Activated CD4-positive, alpha-beta T cell treated with anti-CD3 and anti-CD28 coated beads for 36 hours (primary cell): ENCODE measurements at regions not wholly inside any gene's neighbourhood (a gene's known extent, or its start where the extent isn't known, plus 50 kb on each side); places are given as distances from the start of the nearest gene placed in this dataset.
"Not testable (repeated sequence)": the region's sequence is repeated elsewhere in the genome, so short reads cannot be mapped to it uniquely, and the experiment has no call there.

Experiments used
- ATAC-seq: fragments of 200-7000 bp; cut with Tn5 transposase; one replicate; pipeline ENCODE4 v1.10.0; 2021; ENCODE audit warnings: mild to moderate bottlenecking, moderate library complexity
- CTCF ChIA-PET: fragments of 350-600 bp; sonication (Branson Sonifier 250); formaldehyde crosslinking; loops from one replicate; lab custom pipeline; 2021; ENCODE audit warnings: antibody characterized with exemption; lab: Charles Lee
- POLR2A ChIA-PET: fragments of 350-600 bp; sonication (Branson Sonifier 250); formaldehyde crosslinking; loops from one replicate; lab custom pipeline; 2021; ENCODE audit warnings: antibody characterized with exemption, inconsistent platforms; lab: Charles Lee
- DNase-seq: peaks from one replicate; pipeline ENCODE4 v3.0.0-alpha.2; 2020
- H3K27ac Mint-ChIP-seq: one replicate; pipeline ENCODE4 v1.8.0; 2021; ENCODE audit warnings: mixed read lengths
- H3K27me3 Mint-ChIP-seq: one replicate; pipeline ENCODE4 v1.8.0; 2021; ENCODE audit warnings: mixed read lengths
- H3K36me3 Mint-ChIP-seq: one replicate; pipeline ENCODE4 v1.8.0; 2021; ENCODE audit warnings: low read depth, mixed read lengths
- H3K4me1 Mint-ChIP-seq: one replicate; pipeline ENCODE4 v1.8.0; 2021; ENCODE audit warnings: mixed read lengths
- H3K4me3 Mint-ChIP-seq: one replicate; pipeline ENCODE4 v1.8.0; 2021; ENCODE audit warnings: mild to moderate bottlenecking, moderate library complexity, mixed read lengths
- H3K9me3 Mint-ChIP-seq: one replicate; pipeline ENCODE4 v1.8.0; 2021; ENCODE audit warnings: low read depth, mixed read lengths
- intact Hi-C, 2 experiments: fragments of 100-400 bp; cut with DNase I in 1 of 2; cut with micrococcal nuclease in 1 of 2; formaldehyde crosslinking; loops; one replicate each; pipeline versions ENCODE4 v1.14.2 to v1.15.1; 2022 to 2024; cut with DNase I, micrococcal nuclease

- no peak for DNase-seq
- Mint-ChIP-seq H3K27ac (peak overlapping the region; percentile 42), H3K4me1 (peaks cover 53% of the 10 kb centered on the region), H3K9me3 (no peaks in the 10 kb centered on the region), H3K36me3 (no peaks in the 10 kb centered on the region), H3K27me3 (peaks cover 14% of the 10 kb centered on the region), H3K4me3 (peak overlapping the region; percentile 13)
- POLR2A ChIA-PET: no interaction called here
- ATAC-seq: peak; percentile 13
- intact Hi-C loops: loop anchor here in 1 of 2 experiments (1.0 kb wide), 1 partner anchor 22 kb away; no protein-coding TSS in a partner anchor
- CTCF ChIA-PET: interaction anchor here (1.1 kb wide), 1 partner anchor 9 kb away, joined by 3 read pairs; no protein-coding TSS in a partner anchor
Observed at GRCh38 chr6:137676888-137677287, 182.7 kb upstream of the OLIG3 start.

DNA sequence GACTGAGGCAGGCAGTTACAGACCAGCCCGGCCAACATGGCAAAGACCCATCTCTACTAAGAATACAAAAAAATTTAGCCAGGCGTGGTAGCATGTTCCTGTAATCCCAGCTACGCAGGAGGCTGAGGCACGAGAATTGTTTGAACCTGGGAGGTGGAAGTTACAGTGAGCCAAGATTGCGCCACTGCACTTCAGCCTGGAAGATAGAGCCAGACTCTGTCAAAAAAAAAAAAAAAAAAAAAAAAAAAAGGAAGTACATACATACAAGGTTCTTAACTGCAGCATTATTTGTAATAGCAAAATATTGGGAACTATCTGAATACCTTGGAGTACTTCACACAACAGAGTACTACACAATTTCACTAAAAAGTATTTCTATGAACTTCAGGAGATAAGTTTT is 183.5 kb upstream of the OLIG3 start:
- Mint-ChIP-seq H3K27me3 (peaks cover 12% of the 10 kb centered on the region), H3K9me3 (peaks cover 2% of the 10 kb centered on the region), H3K4me3 (no peak overlapping the region), H3K27ac (peak overlapping the region; percentile 49), H3K36me3 (no peaks in the 10 kb centered on the region), H3K4me1 (peaks cover 55% of the 10 kb centered on the region)
- ChIA-PET POLR2A (no interaction called here), CTCF (interaction anchor here (0.7 to 1.5 kb wide), 2 partner anchors 21 to 205 kb away, joined by 3 to 9 read pairs; no protein-coding TSS in a partner anchor)
- ATAC-seq: no peak
- intact Hi-C loops: loop anchor here (1.0 kb wide), 4 partner anchors 20 to 227 kb away; no protein-coding TSS in a partner anchor
- DNase-seq: no peak

- ATAC-seq (peak; percentile 77), DNase-seq (peak; percentile 56)
- H3K27ac Mint-ChIP-seq: peak overlapping the region; percentile 83
- peak overlapping the region; percentile 1 for H3K4me3 Mint-ChIP-seq
- intact Hi-C loops: loop anchor here (1.0 kb wide), 4 partner anchors 21 to 226 kb away; no protein-coding TSS in a partner anchor
- H3K36me3 Mint-ChIP-seq: no peaks in the 10 kb centered on the region
- H3K4me1 Mint-ChIP-seq: peaks cover 54% of the 10 kb centered on the region
- ChIA-PET CTCF (interaction anchor here (1.5 kb wide), 1 partner anchor 20 kb away, joined by 9 read pairs; no protein-coding TSS in a partner anchor), POLR2A (interaction anchor here (0.5 to 1.0 kb wide), 3 partner anchors 12 to 21 kb away, joined by 3 to 5 read pairs (median 3); no protein-coding TSS in a partner anchor)
- H3K27me3 Mint-ChIP-seq: peaks cover 10% of the 10 kb centered on the region
- peaks cover 2% of the 10 kb centered on the region for H3K9me3 Mint-ChIP-seq
Observed at GRCh38 chr6:137678451-137678850, 184.3 kb upstream of the OLIG3 start.

GRCh38 chr6:137680705-137681346 is 186.2 kb upstream of the TNFAIP3 start:
- POLR2A ChIA-PET: interaction anchor here (1.0 to 1.9 kb wide), 5 partner anchors 18 to 190 kb away, joined by 3 to 12 read pairs (median 5); no protein-coding TSS in a partner anchor
- Mint-ChIP-seq H3K36me3 (no peaks in the 10 kb centered on the region), H3K4me1 (peaks cover 53% of the 10 kb centered on the region), H3K9me3 (peaks cover 2% of the 10 kb centered on the region), H3K27ac (peak overlapping the region; percentile 67), H3K4me3 (peak overlapping the region; percentile 2), H3K27me3 (peaks cover 12% of the 10 kb centered on the region)
- intact Hi-C loops: loop anchor here (1.0 kb wide), 5 partner anchors 18 to 297 kb away; partner anchors contain the start of gene TNFAIP3 (in 1 of the 2)
- CTCF ChIA-PET: interaction anchor here (0.6 to 2.2 kb wide), 12 partner anchors 12 to 849 kb away, joined by 3 to 22 read pairs (median 4); no protein-coding TSS in a partner anchor
- ATAC-seq (peak; percentile 62), DNase-seq (no peak)

GRCh38 chr6:137681445-137682009 is 185.5 kb upstream of the TNFAIP3 start:
- POLR2A ChIA-PET: interaction anchor here (0.5 to 1.9 kb wide), 6 partner anchors 18 to 1092 kb away, joined by 3 to 12 read pairs (median 4); partner anchors contain the start of gene CCDC28A
- CTCF ChIA-PET: interaction anchor here (0.6 to 2.2 kb wide), 12 partner anchors 11 to 326 kb away, joined by 3 to 22 read pairs (median 4); no protein-coding TSS in a partner anchor
- H3K27ac Mint-ChIP-seq: peak overlapping the region; percentile 21
- H3K9me3 Mint-ChIP-seq: peaks cover 2% of the 10 kb centered on the region
- H3K4me1 Mint-ChIP-seq: peaks cover 54% of the 10 kb centered on the region
- ATAC-seq (no peak), DNase-seq (no peak)
- intact Hi-C loops: loop anchor here (1.0 kb wide), 5 partner anchors 18 to 297 kb away; partner anchors contain the start of gene TNFAIP3 (in 1 of the 2)
- no peak overlapping the region for H3K4me3 Mint-ChIP-seq
- H3K27me3 Mint-ChIP-seq: peaks cover 12% of the 10 kb centered on the region
- no peaks in the 10 kb centered on the region for H3K36me3 Mint-ChIP-seq

- H3K27ac Mint-ChIP-seq, POLR2A ChIA-PET: not testable (repeated sequence)
Observed at GRCh38 chr6:137682658-137683057, 184.4 kb upstream of the TNFAIP3 start.

GRCh38 chr6:137683916-137684315 is 183.1 kb upstream of the TNFAIP3 start:
- no peaks in the 10 kb centered on the region for H3K36me3 Mint-ChIP-seq
- CTCF ChIA-PET: interaction anchor here (5.7 kb wide), 1 partner anchor 14 kb away, joined by 35 read pairs; no protein-coding TSS in a partner anchor
- peaks cover 2% of the 10 kb centered on the region for H3K9me3 Mint-ChIP-seq
- POLR2A ChIA-PET: no interaction called here
- no peak overlapping the region for H3K4me3 Mint-ChIP-seq
- ATAC-seq (no peak), DNase-seq (no peak)
- peaks cover 12% of the 10 kb centered on the region for H3K27me3 Mint-ChIP-seq
- intact Hi-C loops: no loop called here
- H3K27ac Mint-ChIP-seq: no peak overlapping the region
- H3K4me1 Mint-ChIP-seq: peaks cover 39% of the 10 kb centered on the region

More at GRCh38 chr6:137682658-137683057, 184.4 kb upstream of the TNFAIP3 start:
- intact Hi-C loops, H3K9me3 Mint-ChIP-seq, ATAC-seq, H3K36me3 Mint-ChIP-seq, DNase-seq, H3K4me3 Mint-ChIP-seq: not testable (repeated sequence)
- CTCF ChIA-PET: interaction anchor here (1.1 to 2.2 kb wide), 3 partner anchors 13 to 17 kb away, joined by 3 to 22 read pairs (median 4); no protein-coding TSS in a partner anchor
- peaks cover 12% of the 10 kb centered on the region for H3K27me3 Mint-ChIP-seq
- peaks cover 45% of the 10 kb centered on the region for H3K4me1 Mint-ChIP-seq

GRCh38 chr6:137685798-137686375 is 181.2 kb upstream of the TNFAIP3 start:
- Mint-ChIP-seq H3K27me3 (peaks cover 9% of the 10 kb centered on the region), H3K4me1 (peaks cover 25% of the 10 kb centered on the region), H3K4me3 (no peak overlapping the region), H3K36me3 (no peaks in the 10 kb centered on the region), H3K9me3 (peaks cover 2% of the 10 kb centered on the region), H3K27ac (no peak overlapping the region)
- CTCF ChIA-PET: interaction anchor here (0.8 to 5.7 kb wide), 5 partner anchors 9 to 19 kb away, joined by 3 to 35 read pairs (median 3); no protein-coding TSS in a partner anchor
- DNase-seq: no peak
- POLR2A ChIA-PET: interaction anchor here (1.3 kb wide), 1 partner anchor 13 kb away, joined by 5 read pairs; no protein-coding TSS in a partner anchor
- intact Hi-C loops: no loop called here
- ATAC-seq: no peak

DNA sequence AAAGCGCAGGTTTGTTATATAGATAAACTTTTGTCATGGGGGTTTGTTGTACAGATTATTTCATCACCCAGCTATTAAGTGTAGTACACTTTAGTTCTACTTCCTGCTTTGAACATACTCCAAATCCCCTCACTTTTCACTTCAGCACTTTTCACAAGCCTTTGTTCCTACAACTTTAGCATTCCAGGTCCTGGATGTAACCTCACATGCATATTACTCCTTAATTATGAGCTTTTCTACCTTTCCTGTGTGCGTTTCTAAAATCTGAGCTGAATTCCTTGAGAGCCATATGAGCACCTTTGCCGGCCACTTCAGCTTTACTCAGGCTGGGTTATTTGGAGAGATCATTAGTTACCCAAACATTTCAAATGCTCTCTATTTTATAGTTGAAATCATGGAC is 179.2 kb upstream of the TNFAIP3 start:
- Mint-ChIP-seq H3K36me3 (no peaks in the 10 kb centered on the region), H3K4me3 (no peak overlapping the region), H3K4me1 (peaks cover 15% of the 10 kb centered on the region), H3K9me3 (no peaks in the 10 kb centered on the region), H3K27me3 (peaks cover 9% of the 10 kb centered on the region), H3K27ac (peak overlapping the region; percentile 8)
- ChIA-PET CTCF (interaction anchor here (0.7 to 5.7 kb wide), 4 partner anchors 10 to 1149 kb away, joined by 3 to 35 read pairs (median 4); no protein-coding TSS in a partner anchor), POLR2A (interaction anchor here (1.2 kb wide), 1 partner anchor 11 kb away, joined by 3 read pairs; no protein-coding TSS in a partner anchor)
- DNase-seq (no peak), ATAC-seq (no peak)
- intact Hi-C loops: no loop called here

DNA sequence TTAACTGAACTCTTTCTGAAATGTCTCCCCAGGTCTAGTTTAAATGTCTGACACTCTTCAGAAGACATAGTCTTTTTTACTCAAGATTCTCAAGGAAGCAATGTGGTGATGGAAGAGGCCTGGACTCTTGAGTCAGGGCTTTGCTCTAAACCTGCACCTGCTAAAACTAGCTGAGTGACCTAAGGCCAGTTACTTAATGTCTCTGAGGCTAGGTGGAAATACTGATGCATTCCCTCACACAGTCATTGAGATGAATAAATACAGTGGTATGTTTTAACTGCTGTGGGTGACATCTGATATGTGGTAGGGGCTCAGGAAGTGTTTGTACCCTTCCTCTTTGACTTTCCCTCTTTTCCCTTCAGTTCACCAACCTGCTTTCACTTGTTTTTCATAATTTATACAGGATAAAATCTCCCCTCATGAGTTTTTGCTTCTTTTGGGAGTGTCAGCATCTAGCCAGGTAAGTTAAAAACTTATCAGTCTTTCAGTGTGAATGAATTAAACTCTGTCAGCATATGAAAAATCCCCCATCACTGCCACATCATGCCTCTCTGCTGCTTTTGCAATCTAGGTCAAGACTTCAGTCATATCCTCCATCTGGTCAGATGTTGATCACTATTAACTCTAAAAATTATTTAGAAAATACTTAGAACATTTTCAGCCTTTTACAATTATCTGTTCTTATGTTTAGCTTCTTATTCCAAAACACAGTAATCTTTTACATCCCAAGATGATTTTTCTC is 178.7 kb upstream of the TNFAIP3 start:
- H3K4me1 Mint-ChIP-seq: peaks cover 15% of the 10 kb centered on the region
- intact Hi-C loops: no loop called here
- ChIA-PET POLR2A (interaction anchor here (1.2 kb wide), 1 partner anchor 11 kb away, joined by 3 read pairs; no protein-coding TSS in a partner anchor), CTCF (interaction anchor here (0.5 to 5.7 kb wide), 5 partner anchors 10 to 1149 kb away, joined by 3 to 35 read pairs (median 3); no protein-coding TSS in a partner anchor)
- H3K27me3 Mint-ChIP-seq: peaks cover 7% of the 10 kb centered on the region
- peak overlapping the region; percentile 8 for H3K27ac Mint-ChIP-seq
- no peak overlapping the region for H3K4me3 Mint-ChIP-seq
- no peaks in the 10 kb centered on the region for H3K36me3 Mint-ChIP-seq
- DNase-seq (no peak), ATAC-seq (peak; percentile 58)
- no peaks in the 10 kb centered on the region for H3K9me3 Mint-ChIP-seq
